ENCODE measurements at regions not wholly inside any gene's neighbourhood (a gene's known extent, or its start where the extent isn't known, plus 50 kb on each side); places are given as distances from the start of the nearest gene placed in this dataset.

- TF ChIP-seq, protein P1, sequence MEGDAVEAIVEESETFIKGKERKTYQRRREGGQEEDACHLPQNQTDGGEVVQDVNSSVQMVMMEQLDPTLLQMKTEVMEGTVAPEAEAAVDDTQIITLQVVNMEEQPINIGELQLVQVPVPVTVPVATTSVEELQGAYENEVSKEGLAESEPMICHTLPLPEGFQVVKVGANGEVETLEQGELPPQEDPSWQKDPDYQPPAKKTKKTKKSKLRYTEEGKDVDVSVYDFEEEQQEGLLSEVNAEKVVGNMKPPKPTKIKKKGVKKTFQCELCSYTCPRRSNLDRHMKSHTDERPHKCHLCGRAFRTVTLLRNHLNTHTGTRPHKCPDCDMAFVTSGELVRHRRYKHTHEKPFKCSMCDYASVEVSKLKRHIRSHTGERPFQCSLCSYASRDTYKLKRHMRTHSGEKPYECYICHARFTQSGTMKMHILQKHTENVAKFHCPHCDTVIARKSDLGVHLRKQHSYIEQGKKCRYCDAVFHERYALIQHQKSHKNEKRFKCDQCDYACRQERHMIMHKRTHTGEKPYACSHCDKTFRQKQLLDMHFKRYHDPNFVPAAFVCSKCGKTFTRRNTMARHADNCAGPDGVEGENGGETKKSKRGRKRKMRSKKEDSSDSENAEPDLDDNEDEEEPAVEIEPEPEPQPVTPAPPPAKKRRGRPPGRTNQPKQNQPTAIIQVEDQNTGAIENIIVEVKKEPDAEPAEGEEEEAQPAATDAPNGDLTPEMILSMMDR (IDR thresholded peaks at IDR 0.05), result no peak
- no peak for TF ChIP-seq POLR2A (IDR thresholded peaks at IDR 0.05)
Measured at GRCh38 chr2:78832481-78832880, 193.0 kb upstream of the REG3G start.
